SK-N-SH (cell line): ENCODE measurements at regions not wholly inside any gene's neighbourhood (a gene's known extent, or its start where the extent isn't known, plus 50 kb on each side); places are given as distances from the start of the nearest gene placed in this dataset.
A peak's percentile ranks its signal among the peaks of the same experiment; 100 is the strongest.

ENCODE experiments used
- CTCF ChIA-PET: fragments of 300-600, 350-600 bp; formaldehyde crosslinking; extraction: SDS; loops from one replicate; lab custom pipeline; 2021; lab: Yijun Ruan, JAX
- POLR2A ChIA-PET: fragments of 350-600 bp; sonication (Branson Sonifier 250); formaldehyde crosslinking; extraction: SDS; loops from one replicate; lab custom pipeline; 2020; ENCODE audit warnings: antibody characterized with exemption, inconsistent platforms; lab: Yijun Ruan, JAX
- DNase-seq: peaks from one replicate; pipeline ENCODE4 v3.0.0; 2012
- H2AFZ ChIP-seq: fragments of 200-600 bp; sonication (generic); 2 replicates; pipeline ENCODE4 v1.8.1; 2016; ENCODE audit warnings: antibody characterized with exemption, mild to moderate bottlenecking, low read depth
- H3F3A ChIP-seq: fragments of 200-600 bp; sonication (generic); replicated peaks from 2 replicates; pipeline ENCODE3; 2016; ENCODE audit warnings: antibody characterized with exemption, mild to moderate bottlenecking; ENCODE audit not compliant: insufficient read depth
- H3K27ac ChIP-seq, 2 experiments: fragments of 200-500 bp in 1 of 2; fragments of 200-600 bp in 1 of 2; sonication (Bioruptor generic) in 1 of 2; sonication (generic), shearing (Covaris generic) in 1 of 2; 2 replicates each; pipeline versions ENCODE4 v1.5.1 to v1.6.1; 2014 to 2016; ENCODE audit warnings: low read depth in 2 of 2, inconsistent platforms in 1 of 2, low read length in 1 of 2, mild to moderate bottlenecking in 1 of 2, mixed read lengths in 1 of 2
- H3K27me3 ChIP-seq: fragments of 200-600 bp; sonication (generic), shearing (Covaris generic); 2 replicates; pipeline ENCODE4 v1.6.1; 2016; ENCODE audit warnings: mixed run types; ENCODE audit not compliant: insufficient read depth
- H3K36me3 ChIP-seq, 2 experiments: fragments of 200-500 bp in 1 of 2; fragments of 200-600 bp in 1 of 2; sonication (Bioruptor generic) in 1 of 2; sonication (generic) in 1 of 2; replicated peaks in 1 of 2; 2 replicates each; pipeline versions ENCODE3 to v1.5.1; 2014 to 2016; ENCODE audit warnings: low read length in 1 of 2, mild to moderate bottlenecking in 1 of 2; ENCODE audit not compliant: insufficient read depth in 2 of 2, control insufficient read depth in 1 of 2
- H3K4me1 ChIP-seq, 2 experiments: fragments of 200-500 bp in 1 of 2; fragments of 200-600 bp in 1 of 2; sonication (Bioruptor generic) in 1 of 2; sonication (generic), shearing (Covaris generic) in 1 of 2; 2 replicates each; pipeline versions ENCODE4 v1.5.1 to v1.6.1; 2014 to 2016; ENCODE audit warnings: low read depth in 1 of 2, low read length in 1 of 2, mixed run types in 1 of 2; ENCODE audit not compliant: insufficient read depth in 2 of 2, control insufficient read depth in 1 of 2
- H3K4me2 ChIP-seq: fragments of 200-600 bp; sonication (generic), shearing (Covaris generic); 2 replicates; pipeline ENCODE4 v1.6.1; 2017; ENCODE audit warnings: mixed run types
- H3K4me3 ChIP-seq, 2 experiments: fragments of 200-500 bp in 1 of 2; fragments of 200-600 bp in 1 of 2; sonication (Bioruptor generic) in 1 of 2; sonication (generic), shearing (Covaris generic) in 1 of 2; 2 replicates each; pipeline versions ENCODE4 v1.5.1 to v1.8.1; 2014 to 2016; ENCODE audit warnings: low read depth in 2 of 2, inconsistent platforms in 1 of 2, low read length in 1 of 2, mild to moderate bottlenecking in 1 of 2, mixed read lengths in 1 of 2, moderate library complexity in 1 of 2
- H3K79me2 ChIP-seq: fragments of 200-600 bp; sonication (generic); 2 replicates; pipeline ENCODE4 v1.8.1; 2017; ENCODE audit warnings: mild to moderate bottlenecking; ENCODE audit not compliant: insufficient read depth
- H3K9ac ChIP-seq: fragments of 200-600 bp; sonication (generic); 2 replicates; pipeline ENCODE4 v1.6.1; 2017; ENCODE audit warnings: mixed run types
- H3K9me2 ChIP-seq: fragments of 200-600 bp; sonication (generic); 2 replicates; pipeline ENCODE4 v1.6.1; 2017; ENCODE audit warnings: mixed run types
- H3K9me3 ChIP-seq: fragments of 200-600 bp; sonication (generic); 2 replicates; pipeline ENCODE4 v1.6.1; 2017; ENCODE audit warnings: mixed run types, mild to moderate bottlenecking, moderate library complexity
- H4K20me1 ChIP-seq: fragments of 200-600 bp; sonication (generic); 2 replicates; pipeline ENCODE4 v1.6.1; 2017; ENCODE audit warnings: mild to moderate bottlenecking, mixed run types; ENCODE audit not compliant: insufficient read depth
- CTCF ChIP-seq: fragments of 200-600 bp; sonication (generic); IDR thresholded peaks from 2 replicates; pipeline ENCODE4 v1.6.1; 2017; ENCODE audit warnings: antibody characterized with exemption, mild to moderate bottlenecking, moderate library complexity
- EP300 ChIP-seq, 2 experiments: IDR thresholded peaks; 2 replicates each; pipeline versions ENCODE4 v1.4.0 to v1.6.1; 2012; ENCODE audit warnings: borderline replicate concordance in 1 of 2, low read depth in 1 of 2, low read length in 1 of 2
- EZH2phosphoT487 ChIP-seq: fragments of 200-600 bp; sonication (generic); IDR thresholded peaks from 2 replicates; pipeline ENCODE4 v1.6.1; 2017; ENCODE audit warnings: low read depth, mixed run types, mild to moderate bottlenecking, antibody characterized with exemption, moderate library complexity, borderline replicate concordance
- FOXJ3 ChIP-seq: sonication (generic); formaldehyde crosslinking; IDR thresholded peaks from 2 replicates; pipeline ENCODE4 v1.5.1; 2020; ENCODE audit warnings: mild to moderate bottlenecking, missing genetic modification reagents
- FOXM1 ChIP-seq: IDR thresholded peaks from 2 replicates; pipeline ENCODE4 v1.4.0; 2012; ENCODE audit warnings: low read depth, mild to moderate bottlenecking
- IRF3 ChIP-seq: fragments of 150-350 bp; IDR thresholded peaks from 2 replicates; pipeline ENCODE4 v1.6.1; 2016; ENCODE audit warnings: mild to moderate bottlenecking, low read depth, low read length
- MAX ChIP-seq: IDR thresholded peaks from 2 replicates; pipeline ENCODE4 v1.4.0; 2012; ENCODE audit warnings: low read depth
- MXI1 ChIP-seq: IDR thresholded peaks from 2 replicates; pipeline ENCODE4 v1.6.1; 2012; ENCODE audit warnings: mild to moderate bottlenecking, low read depth, low read length, improper control_type of control experiment
- NFIC ChIP-seq: IDR thresholded peaks from 2 replicates; pipeline ENCODE4 v1.4.0; 2012; ENCODE audit warnings: borderline replicate concordance
- POLR2AphosphoS5 ChIP-seq: IDR thresholded peaks from 2 replicates; pipeline ENCODE4 v1.6.1; 2012; ENCODE audit warnings: low read depth, low read length
- SMC3 ChIP-seq: IDR thresholded peaks from 2 replicates; pipeline ENCODE4 v1.6.1; 2012; ENCODE audit warnings: low read depth, low read length, improper control_type of control experiment
- TEAD4 ChIP-seq: IDR thresholded peaks from 2 replicates; pipeline ENCODE4 v1.4.0; 2012; ENCODE audit warnings: mild to moderate bottlenecking, borderline replicate concordance; ENCODE audit not compliant: insufficient read depth
- USF1 ChIP-seq: IDR thresholded peaks from 2 replicates; pipeline ENCODE4 v1.4.0; 2012; ENCODE audit warnings: low read depth, borderline replicate concordance
- USF2 ChIP-seq: fragments of 150-350 bp; IDR thresholded peaks from 2 replicates; pipeline ENCODE4 v1.6.1; 2017; ENCODE audit warnings: antibody characterized with exemption, low read length, low read depth, borderline replicate concordance
- WGBS: methylation state at CpG from one replicate; pipeline ENCODE4 v1.1.6; 2017; ENCODE audit warnings: low lambda C conversion rate; 5-methylcytosine and 5-hydroxymethylcytosine counted together

- no peak overlapping the region for H2AFZ ChIP-seq
- POLR2A ChIA-PET = no interaction called here
- no peak overlapping the region for H3K4me2 ChIP-seq
- CTCF ChIA-PET = no interaction called here
- H3K9me3 ChIP-seq = no peaks in the 10 kb centered on the region
- H3F3A ChIP-seq = peaks cover 6% of the 10 kb centered on the region
- no peaks in the 10 kb centered on the region for H3K79me2 ChIP-seq
- no peak for TF ChIP-seq CTCF
- TF ChIP-seq EP300 (IDR thresholded peaks at IDR 0.05; ENCODE audit: borderline replicate concordance in 1 of 2, low read depth in 1 of 2, low read length in 1 of 2) = no peak
- no peak for TF ChIP-seq USF2
- TF ChIP-seq SMC3 = no peak
- no peak for TF ChIP-seq IRF3
- H3K9me2 ChIP-seq = no peaks in the 10 kb centered on the region
- 94% methylated on average over 4 of the region's 4 CpGs for WGBS
- H3K27me3 ChIP-seq = no peaks in the 10 kb centered on the region
- H3K4me3 ChIP-seq = no peak overlapping the region
- H3K36me3 ChIP-seq = no peaks in the 10 kb centered on the region
- DNase-seq = no peak
- H4K20me1 ChIP-seq = no peaks in the 10 kb centered on the region
- no peak overlapping the region for H3K27ac ChIP-seq
- no peak overlapping the region for H3K9ac ChIP-seq
- H3K4me1 ChIP-seq = peaks cover 2 to 5% of the 10 kb centered on the region in 2 experiments; a peak in 3 of 4 replicates
These were observed 161.8 kb downstream of the DSEL start for GRCh38 chr18:67354692-67355091.

- DNase-seq = peak; percentile 30
- peaks cover 0 to 2% of the 10 kb centered on the region in 2 experiments; a peak in 1 of 4 replicates for H3K4me1 ChIP-seq
- H2AFZ ChIP-seq = no peak overlapping the region
- ChIA-PET POLR2A (no interaction called here), CTCF (interaction anchor here (0.6 kb wide), 1 partner anchor 162 kb away, joined by 4 read pairs; no protein-coding TSS in a partner anchor)
- H3F3A ChIP-seq = peaks cover under 1% of the 10 kb centered on the region
- no peaks in the 10 kb centered on the region for H3K79me2 ChIP-seq
- H3K27ac ChIP-seq = no peak overlapping the region
- no peak overlapping the region for H3K9ac ChIP-seq
- no peak overlapping the region for H3K4me2 ChIP-seq
- H3K36me3 ChIP-seq = no peaks in the 10 kb centered on the region
- H3K4me3 ChIP-seq = no peak overlapping the region
- H4K20me1 ChIP-seq = no peaks in the 10 kb centered on the region
- WGBS = 7% methylated on average over 1 of the region's 1 CpG
- H3K27me3 ChIP-seq = no peaks in the 10 kb centered on the region
- TF ChIP-seq TEAD4 (no peak), MAX (no peak), EZH2phosphoT487 (no peak), FOXM1 (no peak), POLR2AphosphoS5 (no peak), MXI1 (no peak), FOXJ3 (CRISPR knock-in tag) (no peak), IRF3 (no peak), USF1 (no peak), NFIC (no peak), EP300 (IDR thresholded peaks at IDR 0.05; ENCODE audit: borderline replicate concordance in 1 of 2, low read depth in 1 of 2, low read length in 1 of 2) (no peak)
- no peaks in the 10 kb centered on the region for H3K9me3 ChIP-seq
- no peaks in the 10 kb centered on the region for H3K9me2 ChIP-seq
These were observed 162.4 kb downstream of the DSEL start for GRCh38 chr18:67354091-67354490.
